Keratinocyte (primary cell): ENCODE measurements at regions not wholly inside any gene's neighbourhood (a gene's known extent, or its start where the extent isn't known, plus 50 kb on each side); places are given as distances from the start of the nearest gene placed in this dataset.

Experiments
- DNase-seq: peaks from one replicate; pipeline ENCODE4 v3.0.0-alpha.2; 2011; ENCODE audit warnings: low read depth, missing footprints, low spot score
- FAIRE-seq: peaks from 2 replicates; lab custom pipeline; 2011; peaks lifted over from hg19 to GRCh38; lab: Jason Lieb, UNC
- H2AFZ ChIP-seq: 2 replicates; pipeline ENCODE4 v1.6.0; 2012; ENCODE audit warnings: low read length, control low read depth, inconsistent platforms; ENCODE audit not compliant: control insufficient read depth
- H3K27ac ChIP-seq: 2 replicates; pipeline ENCODE4 v1.5.1; 2011; ENCODE audit warnings: low read length; ENCODE audit not compliant: control insufficient read depth, insufficient read depth
- H3K27me3 ChIP-seq: 3 replicates; pipeline ENCODE4 v1.6.0; 2011; ENCODE audit warnings: low read length; ENCODE audit not compliant: control insufficient read depth, insufficient read depth; ENCODE audit errors: extremely low read depth
- H3K36me3 ChIP-seq, 2 experiments: 2 replicates in 1 of 2; 3 replicates in 1 of 2; pipeline ENCODE4 v1.5.1; 2011; ENCODE audit warnings: low read length in 2 of 2, mild to moderate bottlenecking in 1 of 2; ENCODE audit not compliant: control insufficient read depth in 2 of 2, insufficient read depth in 2 of 2; ENCODE audit errors: extremely low read depth in 1 of 2
- H3K4me1 ChIP-seq: 3 replicates; pipeline ENCODE4 v1.5.1; 2011; ENCODE audit warnings: low read length; ENCODE audit not compliant: control insufficient read depth, insufficient read depth; ENCODE audit errors: extremely low read depth
- H3K4me2 ChIP-seq: 3 replicates; pipeline ENCODE4 v1.6.0; 2011; ENCODE audit warnings: low read depth, low read length; ENCODE audit not compliant: control insufficient read depth, insufficient read depth; ENCODE audit errors: extremely low read depth
- H3K4me3 ChIP-seq, 3 experiments: fragments of 200-600 bp in 1 of 3; sonication (generic) in 1 of 3; 2 replicates in 2 of 3; 3 replicates in 1 of 3; pipeline ENCODE4 v1.5.1; 2011 to 2016; ENCODE audit warnings: low read length in 3 of 3, mild to moderate bottlenecking in 3 of 3, control low read depth in 2 of 3, inconsistent platforms in 1 of 3, low read depth in 1 of 3, mixed read lengths in 1 of 3, mixed run types in 1 of 3, moderate library complexity in 1 of 3; ENCODE audit not compliant: control insufficient read depth in 2 of 3, insufficient read depth in 2 of 3; ENCODE audit errors: extremely low read depth in 1 of 3
- H3K79me2 ChIP-seq: 2 replicates; pipeline ENCODE4 v1.6.0; 2012; ENCODE audit warnings: low read length; ENCODE audit not compliant: control insufficient read depth, insufficient read depth
- H3K9ac ChIP-seq: 3 replicates; pipeline ENCODE4 v1.6.0; 2011; ENCODE audit warnings: low read length; ENCODE audit not compliant: control insufficient read depth, insufficient read depth; ENCODE audit errors: extremely low read depth
- H3K9me1 ChIP-seq: 3 replicates; pipeline ENCODE4 v1.6.0; 2011; ENCODE audit warnings: low read length; ENCODE audit not compliant: control insufficient read depth, insufficient read depth; ENCODE audit errors: extremely low read depth
- H3K9me3 ChIP-seq: 2 replicates; pipeline ENCODE4 v1.5.1; 2012; ENCODE audit warnings: low read depth, low read length; ENCODE audit not compliant: control insufficient read depth
- H4K20me1 ChIP-seq: 3 replicates; pipeline ENCODE4 v1.6.0; 2011; ENCODE audit warnings: low read length; ENCODE audit not compliant: control insufficient read depth, insufficient read depth; ENCODE audit errors: extremely low read depth
- CTCF ChIP-seq, 3 experiments: IDR thresholded peaks in 1 of 3; conservative IDR thresholded peaks in 1 of 3; optimal IDR thresholded peaks in 1 of 3; 2 replicates in 2 of 3; 3 replicates in 1 of 3; pipeline versions ENCODE3 to v1.5.1; 2011; ENCODE audit warnings: low read length in 3 of 3, mild to moderate bottlenecking in 3 of 3, moderate library complexity in 2 of 3, control low read depth in 1 of 3, inconsistent platforms in 1 of 3; ENCODE audit not compliant: insufficient read depth in 2 of 3; ENCODE audit errors: extremely low read depth in 1 of 3
- EZH2 ChIP-seq: IDR thresholded peaks from one replicate; pipeline ENCODE4 v1.6.1; 2012; ENCODE audit warnings: inconsistent platforms, mild to moderate bottlenecking, low read length, moderate library complexity
- dilution Hi-C: fragments of 300-500 bp; cut with MboI; formaldehyde crosslinking; loops from one replicate; pipeline ENCODE4 v1.7.0; 2020; ENCODE audit warnings: low sequenced_read_pairs; ENCODE audit not compliant: extremely low pct_ligation_motif_present

- no peak overlapping the region for H3K4me3 ChIP-seq
- H3K36me3 ChIP-seq: no peaks in the 10 kb centered on the region
- no peaks in the 10 kb centered on the region for H3K27me3 ChIP-seq
- FAIRE-seq (no peak), DNase-seq (no peak)
- H4K20me1 ChIP-seq: no peaks in the 10 kb centered on the region
- H3K79me2 ChIP-seq: no peaks in the 10 kb centered on the region
- TF ChIP-seq CTCF (optimal IDR thresholded peaks at IDR 0.05 in 1 of 3, IDR thresholded peaks at IDR 0.05 in 1 of 3, conservative IDR thresholded peaks at IDR 0.05 in 1 of 3; ENCODE audit: extremely low read depth in 1 of 3, insufficient read depth in 2 of 3, low read length in 3 of 3) (no peak), EZH2 (no peak)
- H2AFZ ChIP-seq: no peak overlapping the region
- no peak overlapping the region for H3K9ac ChIP-seq
- H3K27ac ChIP-seq: no peak overlapping the region
- peaks cover 2% of the 10 kb centered on the region for H3K4me1 ChIP-seq
- H3K4me2 ChIP-seq: no peak overlapping the region
- no peaks in the 10 kb centered on the region for H3K9me1 ChIP-seq
- no peaks in the 10 kb centered on the region for H3K9me3 ChIP-seq
- dilution Hi-C loops: loop anchor here (25.0 kb wide), 2 partner anchors 330 to 455 kb away; no protein-coding TSS in a partner anchor
Observed at GRCh38 chr11:128642571-128642970, 51.3 kb upstream of the FLI1 start.

GRCh38 chr11:128643661-128644317 is 50.1 kb upstream of the FLI1 start:
- Histone ChIP-seq H3K79me2 (no peaks in the 10 kb centered on the region), H3K4me1 (no peaks in the 10 kb centered on the region), H3K9ac (no peak overlapping the region), H3K9me1 (no peaks in the 10 kb centered on the region), H3K27me3 (no peaks in the 10 kb centered on the region), H3K9me3 (no peaks in the 10 kb centered on the region), H3K27ac (no peak overlapping the region), H4K20me1 (no peaks in the 10 kb centered on the region), H2AFZ (no peak overlapping the region), H3K4me3 (no peak overlapping the region), H3K4me2 (no peak overlapping the region), H3K36me3 (no peaks in the 10 kb centered on the region)
- dilution Hi-C loops: loop anchor here (25.0 kb wide), 2 partner anchors 331 to 456 kb away; no protein-coding TSS in a partner anchor
- FAIRE-seq (no peak), DNase-seq (no peak)
- TF ChIP-seq EZH2 (no peak), CTCF (optimal IDR thresholded peaks at IDR 0.05 in 1 of 3, IDR thresholded peaks at IDR 0.05 in 1 of 3, conservative IDR thresholded peaks at IDR 0.05 in 1 of 3; ENCODE audit: extremely low read depth in 1 of 3, insufficient read depth in 2 of 3, low read length in 3 of 3) (no peak)
